ENCODE measurements at regions not wholly inside any gene's neighbourhood (a gene's known extent, or its start where the extent isn't known, plus 50 kb on each side); places are given as distances from the start of the nearest gene placed in this dataset.

DNA sequence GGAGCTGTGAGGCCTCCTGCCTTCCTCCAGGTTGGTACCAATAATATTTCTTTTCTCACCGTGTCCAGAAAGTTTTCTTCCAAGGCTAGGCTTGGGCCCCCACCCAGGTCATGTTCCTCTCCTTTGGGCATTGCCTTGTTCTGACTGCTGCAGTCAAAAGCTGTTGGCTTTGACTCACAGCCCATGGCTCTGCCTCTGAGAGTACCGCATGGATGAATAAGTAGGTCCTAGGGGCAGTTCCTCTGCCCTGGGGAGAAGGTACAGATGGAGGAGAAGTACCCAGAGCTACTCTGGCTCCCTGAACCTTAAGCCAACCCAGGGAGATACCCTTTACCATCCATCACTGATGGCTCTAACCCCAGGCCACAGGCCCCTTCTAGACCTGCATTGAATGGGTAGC is 115.0 kb downstream of the NAV1 start:
- TF ChIP-seq EZH2phosphoT487 (IDR thresholded peaks at IDR 0.05; ENCODE audit: insufficient read depth, low read depth) = no peak
- TF ChIP-seq EZH2 (IDR thresholded peaks at IDR 0.05; ENCODE audit: insufficient read depth, poor library complexity, severe bottlenecking) = no peak

Measured in GM23248 (cell line).